ENCODE measurements at regions not wholly inside any gene's neighbourhood (a gene's known extent, or its start where the extent isn't known, plus 50 kb on each side); places are given as distances from the start of the nearest gene placed in this dataset.
A peak's percentile ranks its signal among the peaks of the same experiment; 100 is the strongest.

- Mint-ChIP-seq H3K9me3 (ENCODE audit: unreplicated experiment) (peaks cover 15% of the 10 kb centered on the region), H3K4me1 (ENCODE audit: unreplicated experiment) (no peaks in the 10 kb centered on the region), H3K4me3 (ENCODE audit: unreplicated experiment) (no peak overlapping the region), H3K27me3 (ENCODE audit: unreplicated experiment) (no peaks in the 10 kb centered on the region), H3K27ac (ENCODE audit: unreplicated experiment) (peak overlapping the region; percentile 15), H3K36me3 (ENCODE audit: unreplicated experiment) (no peaks in the 10 kb centered on the region)
- DNase-seq (ENCODE audit: extremely low spot score, unreplicated experiment), result no peak
- TF ChIP-seq CTCF (IDR thresholded peaks at IDR 0.05), result no peak
Measured at GRCh38 chrX:150074175-150074574, 135.9 kb upstream of the EOLA2 start.

GRCh38 chrX:150080497-150080896 is 142.2 kb upstream of the EOLA2 start:
- TF ChIP-seq CTCF (IDR thresholded peaks at IDR 0.05), result no peak
- Mint-ChIP-seq H3K36me3 (ENCODE audit: unreplicated experiment) (no peaks in the 10 kb centered on the region), H3K27ac (ENCODE audit: unreplicated experiment) (peak overlapping the region; percentile 47), H3K27me3 (ENCODE audit: unreplicated experiment) (no peaks in the 10 kb centered on the region), H3K4me3 (ENCODE audit: unreplicated experiment) (no peak overlapping the region), H3K9me3 (ENCODE audit: unreplicated experiment) (peaks cover 9% of the 10 kb centered on the region), H3K4me1 (ENCODE audit: unreplicated experiment) (peaks cover 30% of the 10 kb centered on the region)
- peak; percentile 51 for DNase-seq (ENCODE audit: extremely low spot score, unreplicated experiment)

- Mint-ChIP-seq H3K27ac (ENCODE audit: unreplicated experiment) (no peak overlapping the region), H3K4me3 (ENCODE audit: unreplicated experiment) (no peak overlapping the region), H3K36me3 (ENCODE audit: unreplicated experiment) (no peaks in the 10 kb centered on the region), H3K27me3 (ENCODE audit: unreplicated experiment) (no peaks in the 10 kb centered on the region), H3K9me3 (ENCODE audit: unreplicated experiment) (peaks cover 9% of the 10 kb centered on the region), H3K4me1 (ENCODE audit: unreplicated experiment) (peaks cover 36% of the 10 kb centered on the region)
- no peak for DNase-seq (ENCODE audit: extremely low spot score, unreplicated experiment)
- no peak for TF ChIP-seq CTCF (IDR thresholded peaks at IDR 0.05)
Measured at GRCh38 chrX:150081076-150081475, 142.8 kb upstream of the EOLA2 start.

- Mint-ChIP-seq H3K36me3 (ENCODE audit: unreplicated experiment) (no peaks in the 10 kb centered on the region), H3K27me3 (ENCODE audit: unreplicated experiment) (no peaks in the 10 kb centered on the region), H3K27ac (ENCODE audit: unreplicated experiment) (peak overlapping the region; percentile 92), H3K4me3 (ENCODE audit: unreplicated experiment) (no peak overlapping the region), H3K9me3 (ENCODE audit: unreplicated experiment) (peaks cover 3% of the 10 kb centered on the region), H3K4me1 (ENCODE audit: unreplicated experiment) (peaks cover 44% of the 10 kb centered on the region)
- peak; percentile 64 for DNase-seq (ENCODE audit: extremely low spot score, unreplicated experiment)
- no peak for TF ChIP-seq CTCF (IDR thresholded peaks at IDR 0.05)
Measured at GRCh38 chrX:150084496-150085229, 146.4 kb upstream of the EOLA2 start.

GRCh38 chrX:150085881-150086280 is 147.6 kb upstream of the EOLA2 start:
- H3K4me3 Mint-ChIP-seq (ENCODE audit: unreplicated experiment), result no peak overlapping the region
- no peak for DNase-seq (ENCODE audit: extremely low spot score, unreplicated experiment)
- peak overlapping the region; percentile 92 for H3K27ac Mint-ChIP-seq (ENCODE audit: unreplicated experiment)

More at GRCh38 chrX:150085881-150086280, 147.6 kb upstream of the EOLA2 start:
- Mint-ChIP-seq H3K9me3 (ENCODE audit: unreplicated experiment) (peaks cover 3% of the 10 kb centered on the region), H3K27me3 (ENCODE audit: unreplicated experiment) (no peaks in the 10 kb centered on the region), H3K36me3 (ENCODE audit: unreplicated experiment) (no peaks in the 10 kb centered on the region), H3K4me1 (ENCODE audit: unreplicated experiment) (peaks cover 36% of the 10 kb centered on the region)
- TF ChIP-seq CTCF (IDR thresholded peaks at IDR 0.05), result no peak
